K562 (cell line): ENCODE measurements at regions not wholly inside any gene's neighbourhood (a gene's known extent, or its start where the extent isn't known, plus 50 kb on each side); places are given as distances from the start of the nearest gene placed in this dataset.

Source experiments
- ATAC-seq: fragments of 200-7000 bp; cut with Tn5 transposase; 3 replicates; pipeline ENCODE4 v1.9.1; 2020; ENCODE audit warnings: moderate library complexity
- BruUV-seq: library from RNA; stranded (reverse); fragments of 400-500 nt; replicated peaks from 2 replicates; lab custom pipeline; 2021; lab: Mats Ljungman, UMichigan
- CTCF ChIA-PET: fragments of 300-600 bp; formaldehyde crosslinking; extraction: SDS; loops from one replicate; lab custom pipeline; 2021; ENCODE audit warnings: low intra/inter-chr PET ratio; lab: Yijun Ruan, JAX
- POLR2A ChIA-PET: fragments of 300-600, 350-650 bp; sonication (Branson Sonifier 250); formaldehyde crosslinking; extraction: SDS; loops from one replicate; lab custom pipeline; 2021; ENCODE audit warnings: antibody characterized with exemption, inconsistent platforms; lab: Yijun Ruan, JAX
- DNase-seq, 4 experiments: peaks; one replicate each; pipeline versions ENCODE4 v3.0.0 to v3.0.0-alpha.2; 2011 to 2018; ENCODE audit warnings: low spot score in 3 of 4, mixed read lengths in 3 of 4; ENCODE audit errors: extremely low read depth in 1 of 4
- FAIRE-seq: peaks from 2 replicates; lab custom pipeline; 2011; peaks lifted over from hg19 to GRCh38; lab: Jason Lieb, UNC
- H2AFZ ChIP-seq: 2 replicates; pipeline ENCODE4 v1.6.0; 2011; ENCODE audit warnings: low read depth, low read length, control low read depth, inconsistent platforms
- H3K27ac ChIP-seq: fragments of 200-600 bp; 3 replicates; pipeline ENCODE4 v1.8.0; 2011; ENCODE audit warnings: low read depth, mild to moderate bottlenecking, control low read depth, inconsistent platforms, low read length, moderate library complexity, mixed read lengths; ENCODE audit errors: extremely low read depth
- H3K27me3 ChIP-seq, 2 experiments: fragments of 300-600 bp in 1 of 2; 2 replicates in 1 of 2; 3 replicates in 1 of 2; pipeline versions ENCODE4 v1.6.0 to v1.8.0; 2011; ENCODE audit warnings: inconsistent platforms in 2 of 2, low read length in 2 of 2, mild to moderate bottlenecking in 1 of 2, mixed read lengths in 1 of 2, moderate library complexity in 1 of 2; ENCODE audit not compliant: control insufficient read depth in 2 of 2, insufficient read depth in 2 of 2
- H3K36me3 ChIP-seq: fragments of 300-600 bp; 3 replicates; pipeline ENCODE4 v1.8.0; 2011; ENCODE audit warnings: mild to moderate bottlenecking, low read length, inconsistent platforms; ENCODE audit not compliant: control insufficient read depth, insufficient read depth
- H3K4me1 ChIP-seq, 2 experiments: fragments of 200-600 bp in 1 of 2; replicated peaks in 1 of 2; 2 replicates in 1 of 2; 3 replicates in 1 of 2; pipeline versions ENCODE4 v1.5.1 to v1.8.0; 2011; ENCODE audit warnings: inconsistent platforms in 2 of 2, low read length in 2 of 2, mild to moderate bottlenecking in 1 of 2, mixed read lengths in 1 of 2, moderate library complexity in 1 of 2; ENCODE audit not compliant: control insufficient read depth in 2 of 2, insufficient read depth in 2 of 2
- H3K4me2 ChIP-seq: 2 replicates; pipeline ENCODE4 v1.6.1; 2011; ENCODE audit warnings: low read length, control low read depth, inconsistent platforms, mixed read lengths; ENCODE audit not compliant: insufficient read depth
- H3K4me3 ChIP-seq: fragments of 200-600 bp; sonication (generic), shearing (Covaris generic); 2 replicates; pipeline ENCODE4 v1.5.1; 2016; ENCODE audit warnings: control low read depth, inconsistent platforms
- H3K79me2 ChIP-seq: fragments of 200-600 bp; 3 replicates; pipeline ENCODE4 v1.8.0; 2011; ENCODE audit warnings: low read length, inconsistent platforms; ENCODE audit not compliant: control insufficient read depth, insufficient read depth
- H3K9ac ChIP-seq, 2 experiments: 2 replicates each; pipeline versions ENCODE4 v1.6.0 to v1.6.1; 2011; ENCODE audit warnings: low read depth in 2 of 2, low read length in 2 of 2, control low read depth in 1 of 2, inconsistent platforms in 1 of 2, mild to moderate bottlenecking in 1 of 2, mixed read lengths in 1 of 2; ENCODE audit not compliant: insufficient read depth in 1 of 2
- H3K9me1 ChIP-seq: one replicate; pipeline ENCODE4 v1.6.0; 2011; ENCODE audit warnings: inconsistent platforms, mild to moderate bottlenecking, low read length, moderate library complexity; ENCODE audit not compliant: control insufficient read depth, insufficient read depth
- H3K9me3 ChIP-seq: replicated peaks from 2 replicates; pipeline ENCODE4 v1.5.1; 2011; ENCODE audit warnings: low read depth, low read length, inconsistent platforms; ENCODE audit not compliant: control insufficient read depth, insufficient read depth
- H4K20me1 ChIP-seq: replicated peaks from 2 replicates; pipeline ENCODE4 v1.6.1; 2011; ENCODE audit warnings: low read length, inconsistent platforms, mixed read lengths; ENCODE audit not compliant: control insufficient read depth, insufficient read depth
- CREB5 ChIP-seq: fragments of 250-450 bp; sonication (Bioruptor Pico); IDR thresholded peaks from 2 replicates; pipeline ENCODE4 v1.5.0; 2020; ENCODE audit warnings: mild to moderate bottlenecking
- ELK1 ChIP-seq: sonication (generic); formaldehyde crosslinking; IDR thresholded peaks from 2 replicates; pipeline ENCODE4 v1.8.1; 2022; ENCODE audit warnings: missing genetic modification reagents
- IRF1 ChIP-seq: sonication (generic); formaldehyde crosslinking; IDR thresholded peaks from 2 replicates; pipeline ENCODE4 v1.8.0; 2022; ENCODE audit warnings: missing genetic modification reagents, mild to moderate bottlenecking, borderline replicate concordance
- MECOM ChIP-seq: fragments of 250-450 bp; sonication (Bioruptor Pico); IDR thresholded peaks from 2 replicates; pipeline ENCODE4 v1.8.0; 2022; ENCODE audit warnings: inconsistent platforms
- MEF2A ChIP-seq: IDR thresholded peaks from 2 replicates; pipeline ENCODE4 v1.6.1; 2011; ENCODE audit warnings: low read depth, mild to moderate bottlenecking, low read length, moderate library complexity; ENCODE audit not compliant: control insufficient read depth
- NR2C1 ChIP-seq, 2 experiments: fragments of 450-650 bp; IDR thresholded peaks; 2 replicates each; pipeline ENCODE4 v1.6.1; 2017; ENCODE audit warnings: mild to moderate bottlenecking in 2 of 2, antibody characterized with exemption in 1 of 2, inconsistent platforms in 1 of 2, missing compliant biosample characterization in 1 of 2, missing genetic modification characterization in 1 of 2
- NRF1 ChIP-seq, 2 experiments: fragments of 450-650 bp; IDR thresholded peaks in 1 of 2; conservative IDR thresholded peaks in 1 of 2; 2 replicates each; pipeline ENCODE4 v1.6.1; 2014; ENCODE audit warnings: mild to moderate bottlenecking in 2 of 2
- SETDB1 ChIP-seq: IDR thresholded peaks from one replicate; pipeline ENCODE4 v1.6.1; 2012; ENCODE audit warnings: low read length, control low read depth, inconsistent platforms
- ZNF274 ChIP-seq: IDR thresholded peaks from 2 replicates; pipeline ENCODE4 v1.6.1; 2011; ENCODE audit warnings: low read depth, mild to moderate bottlenecking, low read length, moderate library complexity, borderline replicate concordance
- ZNF407 ChIP-seq: fragments of 450-650 bp; IDR thresholded peaks from 2 replicates; pipeline ENCODE4 v1.6.1; 2016; ENCODE audit warnings: low read depth
- ZNF408 ChIP-seq: fragments of 250-450 bp; sonication (Bioruptor Pico); IDR thresholded peaks from 2 replicates; pipeline ENCODE4 v1.4.0; 2020; ENCODE audit warnings: low read depth, mild to moderate bottlenecking, moderate library complexity
- WGBS: fragments of 100-300 bp; shearing (Covaris generic); methylation state at CpG from one replicate; pipeline ENCODE4 v1.1.6; 2016; ENCODE audit warnings: low coverage, mixed read lengths; ENCODE audit not compliant: insufficient coverage; ENCODE audit errors: missing lambda C conversion rate; 5-methylcytosine and 5-hydroxymethylcytosine counted together
- in situ Hi-C: fragments of 300-500 bp; cut with MboI; formaldehyde crosslinking; loops from 4 replicates; pipeline ENCODE4 v1.15.0; 2018; ENCODE audit warnings: inconsistent platforms, mixed read lengths
- intact Hi-C: fragments of 100-400 bp; cut with micrococcal nuclease; formaldehyde crosslinking; loops from 2 replicates; pipeline ENCODE4 v1.14.2; 2022

- H2AFZ ChIP-seq: no peak overlapping the region
- no peak overlapping the region for H3K27ac ChIP-seq
- DNase-seq (peak in 2 of 4 experiments; percentile 35 to 39), FAIRE-seq (no peak), ATAC-seq (no peak; the same call in 2 of the 3 replicates)
- no peaks in the 10 kb centered on the region for H3K9me1 ChIP-seq
- H4K20me1 ChIP-seq: no peaks in the 10 kb centered on the region
- H3K27me3 ChIP-seq: no peaks in the 10 kb centered on the region
- H3K4me3 ChIP-seq: no peak overlapping the region
- peaks cover 4 to 25% of the 10 kb centered on the region in 2 experiments for H3K4me1 ChIP-seq
- no TSS peak for BruUV-seq
- ChIA-PET POLR2A (no interaction called here), CTCF (no interaction called here)
- H3K9ac ChIP-seq: no peak overlapping the region
- in situ Hi-C loops: no loop called here
- no peaks in the 10 kb centered on the region for H3K36me3 ChIP-seq
- intact Hi-C loops: no loop called here
- 2% methylated on average over 3 of the region's 3 CpGs for WGBS
- no peaks in the 10 kb centered on the region for H3K79me2 ChIP-seq
- no peaks in the 10 kb centered on the region for H3K9me3 ChIP-seq
- H3K4me2 ChIP-seq: no peak overlapping the region
- TF ChIP-seq ELK1 (no peak), ZNF408 (CRISPR knock-in tag) (no peak), SETDB1 (no peak), CREB5 (CRISPR knock-in tag) (no peak), MEF2A (no peak), NRF1 (conservative IDR thresholded peaks at IDR 0.05 in 1 of 2, IDR thresholded peaks at IDR 0.05 in 1 of 2) (no peak), ZNF407 (no peak), ZNF274 (0 out of 2 replicates have a peak, but pooled peaks have one; percentile 7), IRF1 (CRISPR knock-in tag) (no peak), MECOM (CRISPR knock-in tag) (no peak), NR2C1 (IDR thresholded peaks at IDR 0.05) (no peak), NR2C1 (tag; IDR thresholded peaks at IDR 0.05) (no peak)
These were observed 189.4 kb upstream of the PRDM1 start for GRCh38 chr6:105896821-105897095.
